GM12878 (cell line): ENCODE measurements at regions not wholly inside any gene's neighbourhood (a gene's known extent, or its start where the extent isn't known, plus 50 kb on each side); places are given as distances from the start of the nearest gene placed in this dataset.

Experiments used
- ATAC-seq: fragments of 200-7000 bp; cut with Tn5 transposase; 3 replicates; pipeline ENCODE4 v1.9.1; 2020; ENCODE audit warnings: mild to moderate bottlenecking, moderate library complexity
- BruUV-seq: library from RNA; stranded (reverse); fragments of 400-500 nt; replicated peaks from 2 replicates; lab custom pipeline; 2021; lab: Mats Ljungman, UMichigan
- CTCF ChIA-PET: fragments of 300-600 bp; sonication (Branson Sonifier 250); formaldehyde crosslinking; extraction: SDS; loops from one replicate; lab custom pipeline; 2021; ENCODE audit warnings: inconsistent platforms; lab: Yijun Ruan, JAX
- POLR2A ChIA-PET: fragments of 350-600 bp; formaldehyde crosslinking; extraction: SDS; loops from one replicate; lab custom pipeline; 2021; ENCODE audit warnings: inconsistent platforms; lab: Charles Lee
- RAD21 ChIA-PET: fragments of 300-600 bp; sonication (Branson Sonifier 250); formaldehyde crosslinking; loops from one replicate; lab custom pipeline; 2023; ENCODE audit warnings: antibody characterized with exemption; ENCODE audit not compliant: unreplicated experiment; lab: Charles Lee
- SMC1A ChIA-PET: fragments of 300-600 bp; sonication (Branson Sonifier 250); formaldehyde crosslinking; loops from one replicate; lab custom pipeline; 2023; ENCODE audit not compliant: unreplicated experiment, uncharacterized antibody; lab: Charles Lee
- DNase-seq: peaks from one replicate; pipeline ENCODE4 v3.0.0-alpha.2; 2011; ENCODE audit warnings: low read depth, low spot score
- FAIRE-seq: peaks from 3 replicates; lab custom pipeline; 2011; peaks lifted over from hg19 to GRCh38; lab: Jason Lieb, UNC
- H2AFZ ChIP-seq: 2 replicates; pipeline ENCODE4 v1.6.0; 2011; ENCODE audit warnings: low read depth, low read length, control low read depth; ENCODE audit not compliant: control insufficient read depth
- H3K27ac ChIP-seq: 2 replicates; pipeline ENCODE4 v1.5.1; 2011; ENCODE audit warnings: control low read depth; ENCODE audit not compliant: control insufficient read depth, insufficient read depth
- H3K27me3 ChIP-seq, 2 experiments: replicated peaks in 1 of 2; 2 replicates each; pipeline versions ENCODE4 v1.6.0 to v1.6.1; 2011; ENCODE audit warnings: low read length in 1 of 2; ENCODE audit not compliant: control insufficient read depth in 2 of 2, insufficient read depth in 2 of 2
- H3K36me3 ChIP-seq, 2 experiments: 2 replicates each; pipeline ENCODE4 v1.5.1; 2011; ENCODE audit warnings: low read length in 1 of 2; ENCODE audit not compliant: control insufficient read depth in 2 of 2, insufficient read depth in 2 of 2
- H3K4me1 ChIP-seq: 2 replicates; pipeline ENCODE4 v1.6.1; 2011; ENCODE audit warnings: mild to moderate bottlenecking, low read length, moderate library complexity, mixed read lengths; ENCODE audit not compliant: control insufficient read depth, insufficient read depth
- H3K4me2 ChIP-seq: 2 replicates; pipeline ENCODE4 v1.6.0; 2011; ENCODE audit warnings: control low read depth; ENCODE audit not compliant: control insufficient read depth, insufficient read depth
- H3K4me3 ChIP-seq: fragments of 200-600 bp; sonication (generic); 2 replicates; pipeline ENCODE4 v1.5.1; 2016
- H3K79me2 ChIP-seq: 2 replicates; pipeline ENCODE4 v1.6.0; 2011; ENCODE audit warnings: low read length; ENCODE audit not compliant: control insufficient read depth, insufficient read depth
- H3K9ac ChIP-seq: 2 replicates; pipeline ENCODE4 v1.8.0; 2011; ENCODE audit warnings: low read length, control low read depth, mixed read lengths; ENCODE audit not compliant: control insufficient read depth, insufficient read depth
- H3K9me3 ChIP-seq: replicated peaks from 3 replicates; pipeline ENCODE4 v1.5.1; 2011; ENCODE audit warnings: mild to moderate bottlenecking, low read length; ENCODE audit not compliant: control insufficient read depth, insufficient read depth
- H4K20me1 ChIP-seq: 2 replicates; pipeline ENCODE4 v1.6.0; 2011; ENCODE audit not compliant: control insufficient read depth, insufficient read depth
- JUNB ChIP-seq: IDR thresholded peaks from 2 replicates; pipeline ENCODE4 v1.6.1; 2016; ENCODE audit warnings: antibody characterized with exemption, mild to moderate bottlenecking
- MEF2B ChIP-seq: fragments of 450-650 bp; IDR thresholded peaks from 2 replicates; pipeline ENCODE4 v1.6.1; 2018; ENCODE audit warnings: mild to moderate bottlenecking, moderate library complexity; ENCODE audit not compliant: partially characterized antibody, poor library complexity, severe bottlenecking
- RUNX3 ChIP-seq: IDR thresholded peaks from 2 replicates; pipeline ENCODE4 v1.6.1; 2012; ENCODE audit warnings: low read length, inconsistent platforms
- WGBS: methylation state at CpG from one replicate; pipeline ENCODE4 v1.1.6; 2016; ENCODE audit warnings: low lambda C conversion rate; ENCODE audit not compliant: insufficient replicate concordance, insufficient coverage; ENCODE audit errors: missing lambda C conversion rate; 5-methylcytosine and 5-hydroxymethylcytosine counted together
- in situ Hi-C: fragments of 300-500 bp; cut with MboI; formaldehyde crosslinking; loops from 9 replicates; pipeline ENCODE4 v1.14.3; 2018; ENCODE audit warnings: mixed read lengths
- intact Hi-C: fragments of 100-400 bp; cut with micrococcal nuclease; formaldehyde crosslinking; loops from one replicate; pipeline ENCODE4 v1.14.2; 2022; ENCODE audit not compliant: unreplicated experiment
- TF ChIP-seq, protein P1 (sequence below): fragments of 450-650 bp; formaldehyde crosslinking; IDR thresholded peaks from 2 replicates; pipeline ENCODE4 v1.5.0; 2022; ENCODE audit warnings: mild to moderate bottlenecking, missing genetic modification characterization

DNA sequence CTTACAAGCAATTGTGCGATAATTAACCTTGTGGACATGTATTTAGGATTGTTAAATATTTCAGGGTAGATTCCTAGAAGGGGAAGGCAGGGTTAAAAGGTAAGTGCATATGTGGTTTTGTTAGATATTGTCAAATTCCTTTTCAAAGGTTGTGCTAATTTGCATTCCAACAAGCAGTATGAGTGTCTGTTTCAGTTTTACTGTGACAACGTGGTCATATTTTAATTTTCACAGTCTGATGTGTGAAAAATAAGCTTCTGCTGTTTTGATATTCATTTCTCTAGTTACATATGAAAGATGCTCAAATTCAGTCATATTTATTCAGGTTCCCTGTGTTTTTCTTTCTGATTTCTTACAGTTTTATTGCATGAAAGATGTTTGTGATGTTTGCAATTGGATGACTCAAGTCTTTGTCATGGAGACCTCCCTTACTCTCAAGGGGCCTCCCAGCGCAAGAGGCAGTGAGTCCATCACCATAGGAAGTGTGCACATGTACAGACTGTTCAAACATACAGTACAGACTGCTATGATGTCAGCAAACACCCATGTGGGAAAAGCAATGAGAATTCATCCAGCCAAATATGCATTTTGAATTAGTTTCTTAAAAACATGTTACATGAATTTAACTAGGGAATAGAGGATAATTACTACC is 310.8 kb downstream of the GALR1 start:
- DNase-seq (no peak), ATAC-seq (no peak), FAIRE-seq (no peak)
- WGBS: 22% methylated on average over 3 of the region's 3 CpGs
- ChIA-PET POLR2A (no interaction called here), SMC1A (no interaction called here), CTCF (no interaction called here), RAD21 (no interaction called here)
- Histone ChIP-seq H3K27me3 (no peaks in the 10 kb centered on the region), H3K9ac (no peak overlapping the region), H3K4me2 (no peak overlapping the region), H4K20me1 (no peaks in the 10 kb centered on the region), H2AFZ (no peak overlapping the region), H3K27ac (no peak overlapping the region), H3K36me3 (no peaks in the 10 kb centered on the region), H3K4me3 (no peak overlapping the region), H3K4me1 (no peaks in the 10 kb centered on the region), H3K9me3 (no peaks in the 10 kb centered on the region), H3K79me2 (no peaks in the 10 kb centered on the region)
- no TSS peak for BruUV-seq
- intact Hi-C loops (loop anchor here (1.0 kb wide), 1 partner anchor 12 kb away; no protein-coding TSS in a partner anchor), in situ Hi-C loops (no loop called here)
- TF ChIP-seq MEF2B (no peak), RUNX3 (0 out of 2 replicates have a peak, but pooled peaks have one; percentile 12), JUNB (peak; percentile 15; the same call in 1 of the 2 replicates)
- TF ChIP-seq, protein P1, sequence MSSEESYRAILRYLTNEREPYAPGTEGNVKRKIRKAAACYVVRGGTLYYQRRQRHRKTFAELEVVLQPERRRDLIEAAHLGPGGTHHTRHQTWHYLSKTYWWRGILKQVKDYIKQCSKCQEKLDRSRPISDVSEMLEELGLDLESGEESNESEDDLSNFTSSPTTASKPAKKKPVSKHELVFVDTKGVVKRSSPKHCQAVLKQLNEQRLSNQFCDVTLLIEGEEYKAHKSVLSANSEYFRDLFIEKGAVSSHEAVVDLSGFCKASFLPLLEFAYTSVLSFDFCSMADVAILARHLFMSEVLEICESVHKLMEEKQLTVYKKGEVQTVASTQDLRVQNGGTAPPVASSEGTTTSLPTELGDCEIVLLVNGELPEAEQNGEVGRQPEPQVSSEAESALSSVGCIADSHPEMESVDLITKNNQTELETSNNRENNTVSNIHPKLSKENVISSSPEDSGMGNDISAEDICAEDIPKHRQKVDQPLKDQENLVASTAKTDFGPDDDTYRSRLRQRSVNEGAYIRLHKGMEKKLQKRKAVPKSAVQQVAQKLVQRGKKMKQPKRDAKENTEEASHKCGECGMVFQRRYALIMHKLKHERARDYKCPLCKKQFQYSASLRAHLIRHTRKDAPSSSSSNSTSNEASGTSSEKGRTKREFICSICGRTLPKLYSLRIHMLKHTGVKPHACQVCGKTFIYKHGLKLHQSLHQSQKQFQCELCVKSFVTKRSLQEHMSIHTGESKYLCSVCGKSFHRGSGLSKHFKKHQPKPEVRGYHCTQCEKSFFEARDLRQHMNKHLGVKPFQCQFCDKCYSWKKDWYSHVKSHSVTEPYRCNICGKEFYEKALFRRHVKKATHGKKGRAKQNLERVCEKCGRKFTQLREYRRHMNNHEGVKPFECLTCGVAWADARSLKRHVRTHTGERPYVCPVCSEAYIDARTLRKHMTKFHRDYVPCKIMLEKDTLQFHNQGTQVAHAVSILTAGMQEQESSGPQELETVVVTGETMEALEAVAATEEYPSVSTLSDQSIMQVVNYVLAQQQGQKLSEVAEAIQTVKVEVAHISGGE (CRISPR knock-in tag): no peak
